ENCODE measurements at regions not wholly inside any gene's neighbourhood (a gene's known extent, or its start where the extent isn't known, plus 50 kb on each side); places are given as distances from the start of the nearest gene placed in this dataset.
A peak's percentile ranks its signal among the peaks of the same experiment; 100 is the strongest.
"Not testable (repeated sequence)": the region's sequence is repeated elsewhere in the genome, so short reads cannot be mapped to it uniquely, and the experiment has no call there.

- peak; percentile 40 for DNase-seq (ENCODE audit: low read depth)
- TF ChIP-seq, protein P1, sequence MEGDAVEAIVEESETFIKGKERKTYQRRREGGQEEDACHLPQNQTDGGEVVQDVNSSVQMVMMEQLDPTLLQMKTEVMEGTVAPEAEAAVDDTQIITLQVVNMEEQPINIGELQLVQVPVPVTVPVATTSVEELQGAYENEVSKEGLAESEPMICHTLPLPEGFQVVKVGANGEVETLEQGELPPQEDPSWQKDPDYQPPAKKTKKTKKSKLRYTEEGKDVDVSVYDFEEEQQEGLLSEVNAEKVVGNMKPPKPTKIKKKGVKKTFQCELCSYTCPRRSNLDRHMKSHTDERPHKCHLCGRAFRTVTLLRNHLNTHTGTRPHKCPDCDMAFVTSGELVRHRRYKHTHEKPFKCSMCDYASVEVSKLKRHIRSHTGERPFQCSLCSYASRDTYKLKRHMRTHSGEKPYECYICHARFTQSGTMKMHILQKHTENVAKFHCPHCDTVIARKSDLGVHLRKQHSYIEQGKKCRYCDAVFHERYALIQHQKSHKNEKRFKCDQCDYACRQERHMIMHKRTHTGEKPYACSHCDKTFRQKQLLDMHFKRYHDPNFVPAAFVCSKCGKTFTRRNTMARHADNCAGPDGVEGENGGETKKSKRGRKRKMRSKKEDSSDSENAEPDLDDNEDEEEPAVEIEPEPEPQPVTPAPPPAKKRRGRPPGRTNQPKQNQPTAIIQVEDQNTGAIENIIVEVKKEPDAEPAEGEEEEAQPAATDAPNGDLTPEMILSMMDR (conservative IDR thresholded peaks at IDR 0.05; ENCODE audit: low read length), result no peak
Observed at GRCh38 chr5:120808135-120808534, 344.0 kb downstream of the PRR16 start.

DNA sequence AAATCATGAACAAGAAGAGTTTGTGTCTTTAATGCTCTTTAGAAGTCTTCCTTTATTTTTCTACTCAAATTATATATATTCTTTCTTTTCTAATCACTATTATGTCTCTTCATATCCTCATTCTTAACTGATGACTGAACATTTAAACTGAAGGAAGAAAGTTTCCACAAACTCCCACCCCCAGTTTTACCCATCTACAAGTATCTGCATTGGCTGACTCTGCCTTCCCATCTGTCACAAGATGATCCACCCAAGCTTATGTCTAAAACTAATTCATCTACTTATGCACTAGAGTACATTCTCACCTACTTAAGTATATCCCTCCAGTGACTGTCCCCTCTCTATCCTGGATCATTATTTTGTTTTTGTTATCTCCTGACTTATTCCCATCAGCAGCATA is 344.5 kb downstream of the PRR16 start:
- TF ChIP-seq, protein P1 (conservative IDR thresholded peaks at IDR 0.05; ENCODE audit: low read length), result no peak
- no peak overlapping the region for H3K4me3 ChIP-seq (ENCODE audit: low read length)
- no peak for DNase-seq (ENCODE audit: low read depth)

More at GRCh38 chr5:120808135-120808534, 344.0 kb downstream of the PRR16 start:
- H3K4me3 ChIP-seq (ENCODE audit: low read length), result no peak overlapping the region

DNA sequence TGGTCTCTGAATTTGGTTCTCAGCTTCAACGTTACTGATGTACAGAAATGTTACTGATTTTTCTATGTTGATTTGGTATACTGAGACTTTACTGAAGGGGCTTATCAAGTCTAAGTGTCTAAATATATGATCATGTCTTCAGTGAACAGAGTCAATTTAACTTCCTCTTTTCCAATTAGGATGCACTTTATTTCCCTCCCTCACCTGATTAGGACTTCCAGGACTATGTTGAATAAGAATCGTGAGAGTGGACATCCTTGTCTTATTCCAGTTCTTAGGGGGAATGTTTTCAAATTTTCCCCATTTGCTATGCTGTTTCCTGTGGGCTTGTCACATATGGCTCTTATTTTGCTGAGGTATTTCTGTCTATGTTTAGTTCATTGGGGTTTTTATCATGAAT is 349.5 kb downstream of the PRR16 start:
- DNase-seq (ENCODE audit: low read depth), result no peak
- no peak overlapping the region for H3K4me3 ChIP-seq (ENCODE audit: low read length)
- TF ChIP-seq, protein P1 (conservative IDR thresholded peaks at IDR 0.05; ENCODE audit: low read length), result no peak

DNA sequence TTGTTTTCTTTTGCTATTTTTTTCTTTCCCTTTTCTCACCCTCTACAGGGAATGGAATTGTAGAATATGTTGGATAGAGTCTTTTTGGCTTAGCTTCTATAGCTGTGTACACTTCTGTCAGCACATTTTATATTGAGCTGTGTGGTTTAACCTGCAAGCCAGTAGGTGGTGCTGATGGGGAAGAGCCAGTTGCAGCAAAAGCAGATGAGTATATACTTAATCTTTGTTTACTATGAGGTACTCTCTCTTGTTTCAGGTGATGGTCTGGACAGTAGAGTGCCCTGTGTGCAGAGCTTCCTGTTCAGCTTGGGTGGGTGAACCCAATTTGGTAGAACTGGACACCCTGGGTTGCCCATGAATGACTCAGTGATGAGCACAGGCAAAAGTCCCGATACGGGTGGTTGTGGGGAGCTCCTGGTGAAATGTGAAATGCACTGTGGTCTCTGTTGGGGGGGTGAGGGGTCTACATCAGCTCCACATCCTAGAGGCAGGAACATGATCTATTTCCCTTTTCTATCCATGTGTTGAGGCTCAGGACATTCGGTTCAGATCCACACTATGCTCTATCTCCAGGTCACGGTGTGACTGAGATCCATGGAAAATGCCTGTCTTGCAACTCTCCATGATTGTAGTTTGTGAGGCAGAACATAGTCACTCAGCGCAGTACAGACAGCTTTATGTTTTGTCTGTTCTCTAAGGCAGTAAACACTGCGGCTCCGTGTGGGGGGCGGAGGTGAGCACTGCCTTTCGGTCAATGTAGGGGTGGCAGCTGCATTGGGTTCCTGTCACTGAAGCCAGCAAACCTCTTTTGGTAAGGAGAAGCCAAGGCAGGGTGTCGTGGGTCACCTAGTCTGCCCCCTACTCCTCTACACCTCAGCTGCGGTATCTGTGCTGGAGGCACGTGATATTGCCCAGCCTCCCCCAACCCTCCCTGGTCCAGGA is 353.2 kb downstream of the PRR16 start:
- TF ChIP-seq, protein P1 (conservative IDR thresholded peaks at IDR 0.05; ENCODE audit: low read length), result peak; percentile 58
- peak; percentile 17 for DNase-seq (ENCODE audit: low read depth)
- H3K4me3 ChIP-seq (ENCODE audit: low read length), result no peak overlapping the region

- no peak for DNase-seq (ENCODE audit: low read depth)
- TF ChIP-seq, protein P1 (conservative IDR thresholded peaks at IDR 0.05; ENCODE audit: low read length), result no peak
- no peak overlapping the region for H3K4me3 ChIP-seq (ENCODE audit: low read length)
Observed at GRCh38 chr5:120818128-120818527, 354.0 kb downstream of the PRR16 start.

DNA sequence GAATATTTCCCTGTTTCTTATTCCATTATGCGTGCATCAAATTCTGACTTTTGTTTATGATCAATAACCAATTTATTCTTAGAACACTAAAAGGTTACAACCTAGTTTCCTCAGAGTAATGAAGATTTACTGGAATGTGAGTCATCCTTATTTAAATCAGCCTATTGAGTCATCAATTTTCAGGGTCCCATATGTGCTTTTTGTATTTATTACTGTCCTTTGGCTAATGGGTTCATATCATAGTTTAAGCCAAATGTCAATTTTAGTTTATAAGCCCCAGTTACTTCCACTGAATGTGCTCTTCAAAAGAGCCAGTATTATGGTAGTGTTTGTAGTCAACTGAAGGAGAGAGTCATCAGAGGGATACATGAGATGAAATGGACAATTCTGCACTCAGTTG is 359.2 kb downstream of the PRR16 start:
- H3K4me3 ChIP-seq (ENCODE audit: low read length), result no peak overlapping the region
- no peak for DNase-seq (ENCODE audit: low read depth)
- TF ChIP-seq, protein P1 (conservative IDR thresholded peaks at IDR 0.05; ENCODE audit: low read length), result no peak

GRCh38 chr5:120831646-120832045 is 367.5 kb downstream of the PRR16 start:
- DNase-seq (ENCODE audit: low read depth); H3K4me3 ChIP-seq (ENCODE audit: low read length): not testable (repeated sequence)
